GM23338 (cell line): ENCODE measurements at regions not wholly inside any gene's neighbourhood (a gene's known extent, or its start where the extent isn't known, plus 50 kb on each side); places are given as distances from the start of the nearest gene placed in this dataset.

ENCODE experiments used
- ATAC-seq: fragments of 200-7000 bp; cut with Tn5 transposase; 3 replicates; pipeline ENCODE4 v1.9.1; 2020
- DNase-seq: peaks from one replicate; pipeline ENCODE4 v3.0.0-alpha.2; 2015; ENCODE audit warnings: low spot score
- H2AFZ ChIP-seq: fragments of 200-600 bp; sonication (generic); 2 replicates; pipeline ENCODE4 v1.8.0; 2016; ENCODE audit warnings: antibody characterized with exemption, mild to moderate bottlenecking, moderate library complexity
- H3F3A ChIP-seq: fragments of 200-600 bp; sonication (generic); replicated peaks from 2 replicates; pipeline ENCODE4 v1.8.0; 2017; ENCODE audit warnings: antibody characterized with exemption, mixed run types, low read depth
- H3K27ac ChIP-seq: fragments of 200-600 bp; sonication (generic); 2 replicates; pipeline ENCODE4 v1.6.1; 2016; ENCODE audit warnings: low read depth
- H3K27me3 ChIP-seq: fragments of 200-600 bp; sonication (generic); 2 replicates; pipeline ENCODE4 v1.8.0; 2016; ENCODE audit warnings: mild to moderate bottlenecking, mixed run types, moderate library complexity; ENCODE audit not compliant: insufficient read depth
- H3K36me3 ChIP-seq: fragments of 200-600 bp; sonication (generic); 2 replicates; pipeline ENCODE4 v1.8.0; 2016; ENCODE audit warnings: mild to moderate bottlenecking; ENCODE audit not compliant: insufficient read depth
- H3K4me1 ChIP-seq: fragments of 200-600 bp; sonication (generic); 2 replicates; pipeline ENCODE4 v1.8.0; 2016; ENCODE audit warnings: mild to moderate bottlenecking, moderate library complexity; ENCODE audit not compliant: insufficient read depth
- H3K4me2 ChIP-seq: fragments of 200-600 bp; sonication (generic); 2 replicates; pipeline ENCODE4 v1.7.1; 2017; ENCODE audit warnings: mixed run types
- H3K4me3 ChIP-seq: fragments of 200-600 bp; sonication (generic); 2 replicates; pipeline ENCODE4 v1.6.1; 2016; ENCODE audit warnings: mixed run types
- H3K79me2 ChIP-seq: fragments of 200-600 bp; sonication (generic); replicated peaks from 2 replicates; pipeline ENCODE4 v1.8.0; 2017; ENCODE audit warnings: mild to moderate bottlenecking; ENCODE audit not compliant: insufficient read depth
- H3K9me2 ChIP-seq: fragments of 200-600 bp; sonication (generic); 2 replicates; pipeline ENCODE4 v1.8.0; 2017; ENCODE audit not compliant: insufficient read depth
- H4K20me1 ChIP-seq: fragments of 200-600 bp; sonication (generic); replicated peaks from 2 replicates; pipeline ENCODE4 v1.8.0; 2017; ENCODE audit warnings: mild to moderate bottlenecking; ENCODE audit not compliant: insufficient read depth
- H3K27ac Mint-ChIP-seq: 2 replicates; pipeline ENCODE4 v1.8.0; 2020; ENCODE audit warnings: inconsistent platforms, mild to moderate bottlenecking, moderate library complexity, mixed read lengths
- H3K27me3 Mint-ChIP-seq: 3 replicates; pipeline ENCODE4 v1.8.0; 2022; ENCODE audit warnings: low read depth, mild to moderate bottlenecking, moderate library complexity, mixed read lengths, inconsistent platforms; ENCODE audit not compliant: insufficient read depth, poor library complexity
- H3K36me3 Mint-ChIP-seq: 3 replicates; pipeline ENCODE4 v1.8.0; 2021; ENCODE audit warnings: low read depth, mild to moderate bottlenecking, inconsistent platforms, moderate library complexity, mixed read lengths
- H3K4me1 Mint-ChIP-seq: 3 replicates; pipeline ENCODE4 v1.8.0; 2020; ENCODE audit warnings: mild to moderate bottlenecking, inconsistent platforms, mixed read lengths
- H3K4me3 Mint-ChIP-seq: 3 replicates; pipeline ENCODE4 v1.8.0; 2021; ENCODE audit warnings: moderate library complexity, mild to moderate bottlenecking, inconsistent platforms, mixed read lengths
- H3K9me3 Mint-ChIP-seq: 3 replicates; pipeline ENCODE4 v1.8.0; 2020; ENCODE audit warnings: moderate library complexity, mild to moderate bottlenecking, inconsistent platforms, mixed read lengths
- CREB1 ChIP-seq: fragments of 250-450 bp; sonication (Bioruptor Pico); IDR thresholded peaks from 2 replicates; pipeline ENCODE4 v1.5.0; 2020; ENCODE audit warnings: low read depth, mild to moderate bottlenecking, moderate library complexity
- CTCF ChIP-seq, 2 experiments: fragments of 200-600 bp in 1 of 2; sonication (generic) in 1 of 2; conservative IDR thresholded peaks; 2 replicates each; pipeline versions ENCODE4 v1.5.1 to v1.6.1; 2016 to 2017; ENCODE audit warnings: antibody characterized with exemption in 2 of 2, low read depth in 2 of 2, mild to moderate bottlenecking in 2 of 2, moderate library complexity in 1 of 2
- EZH2 ChIP-seq: fragments of 200-600 bp; sonication (generic); IDR thresholded peaks from one replicate; pipeline ENCODE4 v1.8.0; 2017; ENCODE audit warnings: antibody characterized with exemption, mild to moderate bottlenecking, low read depth; ENCODE audit not compliant: unreplicated experiment
- NANOG ChIP-seq: IDR thresholded peaks from 2 replicates; pipeline ENCODE4 v1.6.1; 2016; ENCODE audit warnings: antibody characterized with exemption, borderline replicate concordance
- STAT1 ChIP-seq: IDR thresholded peaks from one replicate; pipeline ENCODE4 v1.6.1; 2016; ENCODE audit warnings: antibody characterized with exemption; ENCODE audit not compliant: unreplicated experiment
- ZNF331 ChIP-seq: fragments of 250-450 bp; sonication (Bioruptor Pico); IDR thresholded peaks from 2 replicates; pipeline ENCODE4 v1.5.0; 2020; ENCODE audit warnings: low read depth, mild to moderate bottlenecking, moderate library complexity
- ZNF462 ChIP-seq: fragments of 250-450 bp; sonication (Bioruptor Pico); IDR thresholded peaks from 2 replicates; pipeline ENCODE4 v1.5.0; 2020; ENCODE audit warnings: mild to moderate bottlenecking, moderate library complexity
- TF ChIP-seq, protein P1 (sequence below): IDR thresholded peaks from 2 replicates; pipeline ENCODE4 v1.6.1; 2016; ENCODE audit warnings: antibody characterized with exemption
- TF ChIP-seq, protein P2 (sequence below): IDR thresholded peaks from one replicate; pipeline ENCODE4 v1.6.1; 2018; ENCODE audit warnings: antibody characterized with exemption; ENCODE audit not compliant: unreplicated experiment

GRCh38 chrX:126886997-126887396 is 67.5 kb downstream of the PRR32 start:
- H3K27ac ChIP-seq: no peak overlapping the region
- H3K9me2 ChIP-seq: no peaks in the 10 kb centered on the region
- no peaks in the 10 kb centered on the region for H3K36me3 ChIP-seq
- H3K27ac Mint-ChIP-seq: no peak overlapping the region
- TF ChIP-seq CTCF (conservative IDR thresholded peaks at IDR 0.05; ENCODE audit: low read depth in 2 of 2) (no peak), STAT1 (no peak), EZH2 (no peak), CREB1 (CRISPR knock-in tag) (no peak), NANOG (no peak)
- TF ChIP-seq, protein P1, sequence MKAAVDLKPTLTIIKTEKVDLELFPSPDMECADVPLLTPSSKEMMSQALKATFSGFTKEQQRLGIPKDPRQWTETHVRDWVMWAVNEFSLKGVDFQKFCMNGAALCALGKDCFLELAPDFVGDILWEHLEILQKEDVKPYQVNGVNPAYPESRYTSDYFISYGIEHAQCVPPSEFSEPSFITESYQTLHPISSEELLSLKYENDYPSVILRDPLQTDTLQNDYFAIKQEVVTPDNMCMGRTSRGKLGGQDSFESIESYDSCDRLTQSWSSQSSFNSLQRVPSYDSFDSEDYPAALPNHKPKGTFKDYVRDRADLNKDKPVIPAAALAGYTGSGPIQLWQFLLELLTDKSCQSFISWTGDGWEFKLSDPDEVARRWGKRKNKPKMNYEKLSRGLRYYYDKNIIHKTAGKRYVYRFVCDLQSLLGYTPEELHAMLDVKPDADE: no peak
- TF ChIP-seq, protein P2, sequence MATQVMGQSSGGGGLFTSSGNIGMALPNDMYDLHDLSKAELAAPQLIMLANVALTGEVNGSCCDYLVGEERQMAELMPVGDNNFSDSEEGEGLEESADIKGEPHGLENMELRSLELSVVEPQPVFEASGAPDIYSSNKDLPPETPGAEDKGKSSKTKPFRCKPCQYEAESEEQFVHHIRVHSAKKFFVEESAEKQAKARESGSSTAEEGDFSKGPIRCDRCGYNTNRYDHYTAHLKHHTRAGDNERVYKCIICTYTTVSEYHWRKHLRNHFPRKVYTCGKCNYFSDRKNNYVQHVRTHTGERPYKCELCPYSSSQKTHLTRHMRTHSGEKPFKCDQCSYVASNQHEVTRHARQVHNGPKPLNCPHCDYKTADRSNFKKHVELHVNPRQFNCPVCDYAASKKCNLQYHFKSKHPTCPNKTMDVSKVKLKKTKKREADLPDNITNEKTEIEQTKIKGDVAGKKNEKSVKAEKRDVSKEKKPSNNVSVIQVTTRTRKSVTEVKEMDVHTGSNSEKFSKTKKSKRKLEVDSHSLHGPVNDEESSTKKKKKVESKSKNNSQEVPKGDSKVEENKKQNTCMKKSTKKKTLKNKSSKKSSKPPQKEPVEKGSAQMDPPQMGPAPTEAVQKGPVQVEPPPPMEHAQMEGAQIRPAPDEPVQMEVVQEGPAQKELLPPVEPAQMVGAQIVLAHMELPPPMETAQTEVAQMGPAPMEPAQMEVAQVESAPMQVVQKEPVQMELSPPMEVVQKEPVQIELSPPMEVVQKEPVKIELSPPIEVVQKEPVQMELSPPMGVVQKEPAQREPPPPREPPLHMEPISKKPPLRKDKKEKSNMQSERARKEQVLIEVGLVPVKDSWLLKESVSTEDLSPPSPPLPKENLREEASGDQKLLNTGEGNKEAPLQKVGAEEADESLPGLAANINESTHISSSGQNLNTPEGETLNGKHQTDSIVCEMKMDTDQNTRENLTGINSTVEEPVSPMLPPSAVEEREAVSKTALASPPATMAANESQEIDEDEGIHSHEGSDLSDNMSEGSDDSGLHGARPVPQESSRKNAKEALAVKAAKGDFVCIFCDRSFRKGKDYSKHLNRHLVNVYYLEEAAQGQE: no peak
- no peaks in the 10 kb centered on the region for H3K27me3 ChIP-seq
- no peaks in the 10 kb centered on the region for H3K36me3 Mint-ChIP-seq
- H3K9me3 Mint-ChIP-seq: no peaks in the 10 kb centered on the region; the same call in 2 of the 3 replicates
- no peaks in the 10 kb centered on the region for H3K4me1 ChIP-seq
- H3K4me3 Mint-ChIP-seq: no peak overlapping the region
- no peak overlapping the region for H3K4me2 ChIP-seq
- H4K20me1 ChIP-seq: no peaks in the 10 kb centered on the region
- DNase-seq (no peak), ATAC-seq (no peak)
- H3K4me3 ChIP-seq: no peak overlapping the region
- H3F3A ChIP-seq: no peaks in the 10 kb centered on the region
- no peaks in the 10 kb centered on the region for H3K4me1 Mint-ChIP-seq
- H2AFZ ChIP-seq: no peak overlapping the region
- H3K79me2 ChIP-seq: no peaks in the 10 kb centered on the region
- H3K27me3 Mint-ChIP-seq: no peaks in the 10 kb centered on the region

DNA sequence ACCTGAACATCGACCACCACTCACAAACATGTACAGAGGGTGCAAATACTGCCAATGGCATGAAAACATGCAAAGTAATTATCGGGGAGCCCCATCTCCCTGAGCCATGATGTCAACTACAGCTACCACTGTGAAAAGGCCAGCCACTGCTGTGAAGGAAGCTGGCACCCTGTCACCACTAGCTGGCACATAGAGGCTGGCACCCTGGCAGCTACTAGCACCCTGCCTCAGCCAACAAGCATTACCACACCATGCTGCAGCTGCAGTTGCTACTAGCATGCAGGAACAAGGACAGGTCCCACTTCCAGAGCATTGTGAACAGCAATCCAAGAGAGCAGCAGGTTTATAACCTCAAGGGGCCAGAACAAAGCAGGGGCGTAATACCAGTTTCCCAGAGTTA is 81.4 kb downstream of the PRR32 start:
- no peaks in the 10 kb centered on the region; the same call in 2 of the 3 replicates for H3K36me3 Mint-ChIP-seq
- Histone ChIP-seq H3K4me2 (no peak overlapping the region), H4K20me1 (no peaks in the 10 kb centered on the region), H3K36me3 (no peaks in the 10 kb centered on the region), H3K27me3 (no peaks in the 10 kb centered on the region), H3K4me3 (no peak overlapping the region), H3K9me2 (no peaks in the 10 kb centered on the region), H2AFZ (no peak overlapping the region), H3K79me2 (no peaks in the 10 kb centered on the region), H3K27ac (no peak overlapping the region), H3K4me1 (no peaks in the 10 kb centered on the region), H3F3A (no peaks in the 10 kb centered on the region)
- H3K27me3 Mint-ChIP-seq: no peaks in the 10 kb centered on the region
- H3K27ac Mint-ChIP-seq: no peak overlapping the region
- no peak overlapping the region for H3K4me3 Mint-ChIP-seq
- ATAC-seq (no peak), DNase-seq (no peak)
- peaks cover 6% of the 10 kb centered on the region for H3K9me3 Mint-ChIP-seq
- H3K4me1 Mint-ChIP-seq: no peaks in the 10 kb centered on the region
- TF ChIP-seq ZNF331 (CRISPR knock-in tag): no peak
- TF ChIP-seq EZH2: no peak
- TF ChIP-seq STAT1: no peak
- no peak for TF ChIP-seq ZNF462
